C4-2B (cell line): ENCODE measurements at regions not wholly inside any gene's neighbourhood (a gene's known extent, or its start where the extent isn't known, plus 50 kb on each side); places are given as distances from the start of the nearest gene placed in this dataset.

ENCODE experiments used
- H3K27ac ChIP-seq: fragments of 450-650 bp; 2 replicates; pipeline ENCODE4 v1.5.1; 2017
- ZFX ChIP-seq: fragments of 450-650 bp; IDR thresholded peaks from 2 replicates; pipeline ENCODE4 v1.6.1; 2017
- TF ChIP-seq, protein P1 (sequence below): fragments of 450-650 bp; conservative IDR thresholded peaks from 2 replicates; pipeline ENCODE4 v1.5.1; 2017; ENCODE audit warnings: mild to moderate bottlenecking

DNA sequence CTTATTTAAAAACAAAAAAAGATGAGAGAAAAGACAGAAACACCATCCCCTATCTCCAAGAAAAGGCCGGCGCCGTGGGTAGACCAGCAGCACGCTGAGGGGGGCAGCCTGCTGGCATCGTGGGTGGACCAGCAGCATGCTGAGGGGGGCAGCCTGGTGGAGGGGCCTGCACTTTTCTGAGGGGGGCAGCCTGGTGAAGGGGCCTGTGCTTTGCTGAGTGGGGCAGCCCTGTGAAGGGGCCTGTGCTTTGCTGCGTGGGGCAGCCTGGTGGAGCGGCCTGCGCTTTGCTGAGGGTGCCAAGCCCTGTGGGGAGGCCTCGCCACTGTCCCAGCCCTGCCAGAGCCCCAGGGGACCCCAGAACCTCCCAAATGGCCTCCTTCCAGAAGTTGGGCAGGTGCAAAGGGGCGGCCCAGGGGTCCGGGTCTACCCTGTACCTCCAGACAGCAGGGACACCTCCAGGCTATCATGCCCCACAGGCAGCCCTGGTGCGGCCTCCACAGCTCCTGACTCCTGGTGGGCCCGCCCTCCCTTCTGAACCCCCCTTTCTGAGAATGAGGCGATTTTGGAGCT, 1185.7 kb downstream of the BRD1 start:
- H3K27ac ChIP-seq, result no peak overlapping the region
- TF ChIP-seq, protein P1, sequence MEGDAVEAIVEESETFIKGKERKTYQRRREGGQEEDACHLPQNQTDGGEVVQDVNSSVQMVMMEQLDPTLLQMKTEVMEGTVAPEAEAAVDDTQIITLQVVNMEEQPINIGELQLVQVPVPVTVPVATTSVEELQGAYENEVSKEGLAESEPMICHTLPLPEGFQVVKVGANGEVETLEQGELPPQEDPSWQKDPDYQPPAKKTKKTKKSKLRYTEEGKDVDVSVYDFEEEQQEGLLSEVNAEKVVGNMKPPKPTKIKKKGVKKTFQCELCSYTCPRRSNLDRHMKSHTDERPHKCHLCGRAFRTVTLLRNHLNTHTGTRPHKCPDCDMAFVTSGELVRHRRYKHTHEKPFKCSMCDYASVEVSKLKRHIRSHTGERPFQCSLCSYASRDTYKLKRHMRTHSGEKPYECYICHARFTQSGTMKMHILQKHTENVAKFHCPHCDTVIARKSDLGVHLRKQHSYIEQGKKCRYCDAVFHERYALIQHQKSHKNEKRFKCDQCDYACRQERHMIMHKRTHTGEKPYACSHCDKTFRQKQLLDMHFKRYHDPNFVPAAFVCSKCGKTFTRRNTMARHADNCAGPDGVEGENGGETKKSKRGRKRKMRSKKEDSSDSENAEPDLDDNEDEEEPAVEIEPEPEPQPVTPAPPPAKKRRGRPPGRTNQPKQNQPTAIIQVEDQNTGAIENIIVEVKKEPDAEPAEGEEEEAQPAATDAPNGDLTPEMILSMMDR, result no peak
- TF ChIP-seq ZFX, result no peak

DNA sequence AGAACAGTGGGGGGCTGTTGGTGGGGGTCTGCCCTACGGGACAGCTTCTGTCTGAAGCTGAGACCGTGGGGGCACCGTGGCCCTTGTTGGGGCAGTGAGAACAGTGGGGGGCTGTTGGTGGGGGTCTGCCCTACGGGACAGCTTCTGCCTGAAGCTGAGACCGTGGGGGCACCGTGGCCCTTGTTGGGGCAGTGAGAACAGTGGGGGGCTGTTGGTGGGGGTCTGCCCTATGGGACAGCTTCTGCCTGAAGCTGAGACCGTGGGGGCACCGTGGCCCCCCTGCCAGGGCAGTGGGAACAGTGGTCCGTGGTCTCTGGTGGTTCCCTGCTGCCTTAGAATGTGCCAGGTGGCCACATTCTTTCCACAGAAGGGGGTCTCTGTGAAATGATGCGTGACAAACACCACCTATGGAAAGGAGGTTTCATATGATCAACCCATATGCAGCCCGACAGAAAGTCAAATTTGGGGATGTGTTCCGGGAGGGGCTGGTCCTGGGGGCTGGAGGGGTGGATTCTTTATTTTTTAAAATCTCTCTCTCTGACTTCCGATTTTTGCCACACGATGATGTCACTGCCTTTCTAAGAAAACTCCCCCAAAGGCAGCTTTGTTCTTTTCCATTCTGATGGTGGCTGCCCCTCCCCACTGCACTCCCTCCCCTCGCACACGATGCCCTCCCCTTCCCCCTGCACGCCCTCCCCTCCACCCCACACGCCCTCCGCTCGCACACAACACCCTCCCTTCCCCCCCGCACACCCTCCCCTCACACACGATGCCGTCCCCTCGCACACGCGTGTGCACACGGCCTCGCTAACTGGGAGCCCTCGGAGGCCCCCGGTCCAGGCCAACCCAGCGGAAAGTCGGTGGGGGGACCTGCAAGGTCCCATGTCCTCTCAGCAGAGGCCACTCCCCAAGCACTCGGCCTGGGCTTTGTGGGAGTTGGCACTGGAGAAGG, 1186.5 kb downstream of the BRD1 start:
- TF ChIP-seq, protein P1, result no peak
- TF ChIP-seq ZFX, result no peak
- no peak overlapping the region for H3K27ac ChIP-seq

DNA sequence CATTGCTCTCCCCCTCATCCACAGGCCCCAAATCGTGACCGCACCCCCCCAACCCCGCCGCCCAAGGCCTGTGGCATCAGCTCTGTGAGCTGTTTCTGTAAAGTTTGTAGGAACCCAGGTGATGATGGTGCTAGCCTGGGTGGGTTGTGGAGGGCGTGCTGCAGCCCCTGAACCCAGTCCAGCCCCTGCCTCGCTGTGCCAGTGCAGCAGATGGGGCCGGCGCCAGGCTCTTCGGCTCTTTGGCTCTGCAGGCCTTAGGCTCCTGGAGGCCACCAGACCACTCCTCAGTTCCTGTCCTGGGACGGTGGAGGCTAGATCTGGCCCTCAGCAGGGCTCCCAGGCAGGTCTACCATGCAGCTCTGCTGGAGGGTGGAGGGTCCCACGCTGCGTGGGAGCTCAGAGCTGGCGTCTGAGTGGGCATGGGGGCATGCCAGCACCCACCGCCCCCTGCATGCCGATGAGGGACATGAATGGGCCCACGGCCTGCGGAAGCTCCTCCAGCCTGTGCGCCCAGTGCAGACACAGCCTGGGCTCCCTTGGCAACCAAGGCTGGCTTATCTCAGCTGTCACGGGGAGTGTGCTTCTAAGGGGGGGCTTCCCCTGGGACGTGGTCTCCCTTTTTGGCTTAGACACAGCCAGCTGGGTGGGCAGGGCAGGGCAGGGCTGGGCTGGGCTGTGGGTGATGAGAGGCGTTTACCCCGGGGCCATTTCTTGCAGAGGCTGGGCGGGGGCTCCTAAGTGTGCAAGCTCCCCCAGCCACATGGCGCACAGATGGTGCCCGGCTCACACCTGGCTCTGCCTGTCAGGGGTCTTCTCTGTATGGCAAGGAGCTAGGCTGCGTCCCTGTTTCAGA, 1187.6 kb downstream of the BRD1 start:
- no peak for TF ChIP-seq ZFX
- TF ChIP-seq, protein P1, result no peak
- no peak overlapping the region for H3K27ac ChIP-seq

DNA sequence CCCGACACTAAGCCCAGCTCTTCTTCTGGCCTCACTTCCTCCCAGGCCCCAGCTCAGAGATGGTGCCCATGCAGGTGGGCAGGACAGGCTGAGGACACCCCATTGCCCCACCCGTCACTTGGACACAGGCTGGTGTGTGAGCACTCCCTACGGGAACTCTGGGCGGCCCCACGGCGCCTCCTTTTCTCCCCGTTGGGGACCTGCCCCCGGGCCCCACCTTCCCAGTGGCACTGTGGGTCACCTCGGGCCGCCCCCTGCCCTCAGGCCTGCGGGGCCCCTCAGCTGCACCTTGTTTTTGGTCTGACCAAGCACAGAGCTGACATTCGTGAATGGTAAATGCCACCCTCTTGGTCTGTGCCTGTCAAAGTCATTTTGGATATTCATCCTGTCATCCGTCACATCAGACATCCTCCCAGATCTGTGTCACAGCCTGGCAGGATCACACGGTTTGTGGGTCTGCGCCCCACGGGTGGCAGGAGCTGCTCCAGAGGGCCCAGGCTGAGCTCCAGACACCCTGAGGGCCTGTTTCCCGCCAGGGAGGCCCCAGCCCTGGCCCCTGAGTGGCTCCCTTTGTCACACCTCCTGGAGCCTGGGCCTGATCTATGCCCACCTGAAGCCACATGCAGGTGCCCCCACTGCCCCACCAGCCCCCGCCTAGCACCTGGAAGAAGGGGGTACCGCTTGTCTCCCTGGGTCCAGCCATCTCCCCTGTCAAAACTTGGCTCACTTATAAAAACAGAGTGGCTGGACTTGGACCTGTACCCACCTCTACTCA, 1188.5 kb downstream of the BRD1 start:
- H3K27ac ChIP-seq, result no peak overlapping the region
- TF ChIP-seq ZFX, result no peak
- TF ChIP-seq, protein P1, result no peak

DNA sequence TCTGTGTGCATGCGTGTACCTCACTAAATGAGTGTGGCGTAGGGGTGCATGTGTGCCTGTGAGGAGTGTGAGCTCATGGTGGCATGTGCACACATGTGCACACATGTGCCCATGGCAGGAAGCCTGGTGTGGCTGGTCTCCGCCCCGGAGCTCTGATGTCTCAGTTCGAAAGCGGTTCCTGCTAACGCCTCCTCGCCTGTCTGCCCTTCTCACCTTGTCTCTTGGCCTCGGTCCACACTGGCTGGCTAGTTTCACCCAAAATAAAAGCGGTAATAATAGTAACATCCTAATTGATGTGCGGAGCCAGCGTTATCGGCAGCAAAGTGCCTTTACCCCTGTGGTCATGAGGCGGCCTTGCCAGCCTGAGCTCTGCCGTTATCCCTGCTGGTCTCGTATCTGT, 1190.4 kb downstream of the BRD1 start:
- no peak for TF ChIP-seq ZFX
- TF ChIP-seq, protein P1, result no peak

DNA sequence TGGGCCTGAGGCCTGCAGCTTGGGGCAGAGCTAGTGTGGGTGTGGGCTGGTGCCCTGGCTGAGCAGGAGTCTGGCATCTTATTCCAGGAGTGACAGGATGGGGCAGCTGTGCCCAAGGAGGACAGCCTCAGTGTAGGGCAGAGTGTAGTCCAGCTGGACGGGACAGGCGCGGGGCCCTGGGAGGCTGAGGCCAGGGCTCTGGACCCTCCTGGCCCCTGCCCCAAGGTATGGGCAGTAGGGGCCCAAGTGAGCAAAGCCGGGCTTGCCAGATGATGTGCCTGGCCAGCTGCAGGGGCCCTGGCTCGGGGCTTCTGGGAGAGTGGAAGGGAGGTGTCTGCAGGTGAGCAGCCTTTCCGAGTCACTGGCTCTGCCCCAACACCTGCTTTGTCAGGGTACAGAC, 1190.9 kb downstream of the BRD1 start:
- TF ChIP-seq ZFX, result no peak
- TF ChIP-seq, protein P1, result no peak
- no peak overlapping the region for H3K27ac ChIP-seq

More for the DNA sequence above, 1190.4 kb downstream of the BRD1 start:
- H3K27ac ChIP-seq, result no peak overlapping the region
